Loucy (cell line): ENCODE measurements at regions not wholly inside any gene's neighbourhood (a gene's known extent, or its start where the extent isn't known, plus 50 kb on each side); places are given as distances from the start of the nearest gene placed in this dataset.

ENCODE experiments used
- CTCF ChIP-seq: fragments of 200-600 bp; sonication (generic); conservative IDR thresholded peaks from 2 replicates; pipeline ENCODE4 v1.5.1; 2014; ENCODE audit warnings: mild to moderate bottlenecking, antibody characterized with exemption, low read length
- EZH2phosphoT487 ChIP-seq: fragments of 200-600 bp; IDR thresholded peaks from 2 replicates; pipeline ENCODE4 v1.6.1; 2018; ENCODE audit warnings: antibody characterized with exemption, mild to moderate bottlenecking, moderate library complexity, borderline replicate concordance

GRCh38 chr5:125720348-125720685, 702.9 kb upstream of the GRAMD2B start:
- TF ChIP-seq CTCF = no peak
- TF ChIP-seq EZH2phosphoT487 = no peak
